Skeletal muscle tissue (tissue), 3 donors: ENCODE measurements at regions not wholly inside any gene's neighbourhood (a gene's known extent, or its start where the extent isn't known, plus 50 kb on each side); places are given as distances from the start of the nearest gene placed in this dataset.

Source experiments
- H3K27ac ChIP-seq: one replicate; pipeline ENCODE4 v1.7.0; 2013; ENCODE audit warnings: mild to moderate bottlenecking, low read depth, low read length, inconsistent platforms
- H3K27me3 ChIP-seq, 3 donors: one replicate each; pipeline ENCODE4 v1.7.0; 2013; ENCODE audit warnings: low read length in 3 of 3; ENCODE audit not compliant: control insufficient read depth in 3 of 3, insufficient read depth in 3 of 3
- H3K36me3 ChIP-seq, 3 donors: one replicate each; pipeline ENCODE4 v1.7.0; 2013; ENCODE audit warnings: low read length in 3 of 3; ENCODE audit not compliant: control insufficient read depth in 3 of 3, insufficient read depth in 3 of 3
- H3K4me1 ChIP-seq, 3 donors: one replicate each; pipeline ENCODE4 v1.7.0; 2013; ENCODE audit warnings: low read length in 3 of 3, mild to moderate bottlenecking in 3 of 3; ENCODE audit not compliant: control insufficient read depth in 3 of 3, insufficient read depth in 3 of 3
- H3K4me3 ChIP-seq, 3 donors: one replicate each; pipeline ENCODE4 v1.7.0; 2013; ENCODE audit warnings: low read length in 3 of 3
- H3K9ac ChIP-seq, 3 donors: one replicate each; pipeline ENCODE4 v1.7.0; 2013; ENCODE audit warnings: low read length in 3 of 3, mild to moderate bottlenecking in 3 of 3, moderate library complexity in 2 of 3, low read depth in 1 of 3
- H3K9me3 ChIP-seq, 3 donors: one replicate each; pipeline ENCODE4 v1.7.0; 2013; ENCODE audit warnings: low read length in 3 of 3; ENCODE audit not compliant: control insufficient read depth in 3 of 3
- donor health status: Osteomylitis.

DNA sequence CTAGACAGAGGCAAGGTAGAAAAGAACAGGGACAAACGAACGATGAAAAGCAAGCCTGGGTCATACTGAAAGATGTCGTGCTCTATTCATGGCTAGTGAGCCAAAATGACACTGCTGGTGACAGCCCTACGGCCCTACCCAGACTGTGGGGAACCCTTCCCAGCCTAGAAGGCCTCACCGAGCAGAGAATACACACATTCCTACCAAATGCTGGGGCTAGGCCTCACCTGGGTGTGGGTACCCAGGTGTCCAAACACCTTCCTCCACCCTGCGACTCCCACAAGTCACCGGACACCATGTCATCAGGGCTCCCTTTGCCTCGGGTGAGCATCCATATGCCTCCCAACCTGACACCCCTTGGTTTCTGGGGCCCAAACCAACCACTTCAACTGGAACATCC, 85.3 kb upstream of the DOCK9 start:
- Histone ChIP-seq H3K9ac (no peak overlapping the region), H3K27ac (peak overlapping the region; percentile 28), H3K4me1 (peaks cover 5 to 8% (median 6%) of the 10 kb centered on the region in 3 donors), H3K9me3 (no peaks in the 10 kb centered on the region), H3K27me3 (no peaks in the 10 kb centered on the region), H3K36me3 (no peaks in the 10 kb centered on the region), H3K4me3 (no peak overlapping the region)

DNA sequence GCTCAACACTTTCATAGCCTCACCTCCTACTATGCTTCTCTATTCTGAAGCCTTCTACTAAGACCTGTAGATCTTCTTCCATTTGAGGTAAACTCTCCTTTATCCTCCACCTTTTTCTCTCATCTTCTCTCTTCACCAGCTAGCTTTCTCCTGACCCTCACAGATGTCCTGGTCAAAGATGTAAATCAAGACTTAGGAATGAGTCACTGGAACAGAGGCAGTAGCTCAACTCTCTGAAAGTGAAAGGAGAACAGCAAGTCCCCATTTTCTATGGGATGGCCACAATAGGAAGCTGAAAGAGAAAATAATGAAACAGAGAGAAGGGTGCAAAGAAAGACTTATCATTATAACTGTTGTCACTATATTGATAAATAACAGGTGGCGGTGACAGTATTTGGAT, 86.1 kb upstream of the DOCK9 start:
- no peak overlapping the region for H3K9ac ChIP-seq
- H3K4me1 ChIP-seq, result peaks cover 5 to 8% (median 6%) of the 10 kb centered on the region in 3 donors
- H3K9me3 ChIP-seq, result no peaks in the 10 kb centered on the region
- H3K36me3 ChIP-seq, result no peaks in the 10 kb centered on the region
- no peak overlapping the region for H3K4me3 ChIP-seq
- no peak overlapping the region for H3K27ac ChIP-seq
- H3K27me3 ChIP-seq, result no peaks in the 10 kb centered on the region

DNA sequence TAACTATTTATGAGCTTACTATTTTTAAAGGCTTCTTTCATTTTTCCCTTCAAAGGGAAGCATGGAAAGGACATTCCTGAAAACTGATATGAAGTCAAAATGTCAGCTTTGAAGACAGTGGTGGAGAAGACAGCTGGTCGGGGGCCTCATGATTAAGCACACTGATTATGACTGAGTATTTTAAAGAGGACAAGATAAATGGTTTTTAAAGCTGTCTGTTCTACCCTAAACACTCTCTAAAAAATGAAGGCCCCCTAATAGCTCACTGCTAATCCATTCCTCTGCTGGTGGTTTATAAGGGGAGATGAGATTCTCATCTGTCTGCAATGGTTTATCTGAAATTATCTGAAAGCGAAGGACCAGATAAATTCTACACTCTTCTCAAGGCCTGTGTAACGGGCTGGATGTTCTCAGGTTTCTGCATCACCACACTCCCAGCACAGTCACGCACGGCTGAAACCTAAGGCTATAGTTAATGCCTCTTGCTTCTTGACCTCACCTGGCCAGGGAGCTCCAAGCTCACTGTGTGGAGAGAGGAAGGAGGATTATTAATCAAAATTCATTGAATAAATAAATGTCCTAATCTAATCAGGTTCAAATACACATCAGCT, 86.9 kb upstream of the DOCK9 start:
- H3K4me3 ChIP-seq, result no peak overlapping the region
- peaks cover 5 to 8% (median 6%) of the 10 kb centered on the region in 3 donors for H3K4me1 ChIP-seq
- H3K9me3 ChIP-seq, result no peaks in the 10 kb centered on the region
- H3K27ac ChIP-seq, result no peak overlapping the region
- H3K27me3 ChIP-seq, result no peaks in the 10 kb centered on the region
- H3K36me3 ChIP-seq, result no peaks in the 10 kb centered on the region
- no peak overlapping the region for H3K9ac ChIP-seq

DNA sequence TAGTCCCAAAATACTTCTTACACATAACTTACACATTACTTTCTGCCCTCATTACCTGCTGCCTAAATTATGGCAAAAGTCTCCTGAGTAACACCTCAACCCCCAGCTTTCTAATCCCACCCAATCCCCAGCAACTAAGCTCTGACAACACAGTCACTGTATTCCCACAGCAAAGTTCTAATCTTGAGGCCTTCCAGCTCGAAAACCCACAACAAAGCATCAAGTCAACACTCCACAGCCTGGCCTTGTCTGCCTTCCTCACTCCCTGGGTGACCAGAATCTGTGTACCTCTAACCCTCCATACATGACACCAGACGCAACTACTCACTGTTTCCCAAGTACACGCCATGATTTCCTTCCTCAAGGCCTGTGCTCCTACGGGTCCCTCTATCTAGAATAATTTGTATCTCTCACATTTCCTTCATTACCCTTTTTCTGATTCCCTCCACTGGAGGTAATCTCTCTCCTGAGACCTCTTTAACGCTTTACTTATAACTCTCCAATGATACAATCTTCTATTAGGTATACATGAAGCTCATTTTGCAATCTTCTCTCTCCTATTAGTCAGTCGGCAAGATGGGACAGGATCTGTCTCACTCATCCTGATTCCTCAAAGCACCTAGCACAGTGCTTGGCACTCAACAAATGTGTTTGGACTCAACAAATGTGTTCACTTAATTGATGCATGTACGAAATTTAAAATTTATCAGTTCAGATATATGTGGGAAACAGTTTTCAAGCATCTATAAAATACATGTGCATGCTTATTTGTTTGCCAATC, 87.6 kb upstream of the DOCK9 start:
- no peaks in the 10 kb centered on the region for H3K36me3 ChIP-seq
- H3K27ac ChIP-seq, result no peak overlapping the region
- peaks cover 3 to 7% (median 6%) of the 10 kb centered on the region in 3 donors for H3K4me1 ChIP-seq
- H3K4me3 ChIP-seq, result no peak overlapping the region
- H3K9me3 ChIP-seq, result no peaks in the 10 kb centered on the region
- H3K27me3 ChIP-seq, result no peaks in the 10 kb centered on the region
- no peak overlapping the region for H3K9ac ChIP-seq

DNA sequence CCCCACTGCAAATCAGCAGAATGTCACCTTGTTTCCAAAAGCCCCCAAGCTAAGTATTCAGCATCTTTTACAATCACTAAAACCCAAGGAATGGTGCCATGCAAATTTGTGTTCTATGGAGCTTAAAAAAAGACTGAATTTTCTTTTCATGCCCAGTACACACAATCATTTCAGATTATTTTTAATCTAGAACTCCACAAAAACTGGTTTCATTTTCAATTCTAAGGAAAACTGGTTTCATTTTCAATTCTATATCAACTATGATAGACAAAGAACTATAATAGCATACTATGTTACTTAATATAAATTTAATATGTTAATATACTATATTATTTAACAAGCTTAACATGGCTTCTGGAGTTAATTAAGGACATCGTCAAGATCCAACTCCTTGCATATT, 88.4 kb upstream of the DOCK9 start:
- Histone ChIP-seq H3K9me3 (no peaks in the 10 kb centered on the region), H3K4me3 (peak overlapping the region in 1 of 3 donors; percentile 33), H3K4me1 (peaks cover 0 to 5% (median 4%) of the 10 kb centered on the region in 3 donors), H3K27ac (no peak overlapping the region), H3K36me3 (no peaks in the 10 kb centered on the region), H3K9ac (no peak overlapping the region), H3K27me3 (no peaks in the 10 kb centered on the region)

DNA sequence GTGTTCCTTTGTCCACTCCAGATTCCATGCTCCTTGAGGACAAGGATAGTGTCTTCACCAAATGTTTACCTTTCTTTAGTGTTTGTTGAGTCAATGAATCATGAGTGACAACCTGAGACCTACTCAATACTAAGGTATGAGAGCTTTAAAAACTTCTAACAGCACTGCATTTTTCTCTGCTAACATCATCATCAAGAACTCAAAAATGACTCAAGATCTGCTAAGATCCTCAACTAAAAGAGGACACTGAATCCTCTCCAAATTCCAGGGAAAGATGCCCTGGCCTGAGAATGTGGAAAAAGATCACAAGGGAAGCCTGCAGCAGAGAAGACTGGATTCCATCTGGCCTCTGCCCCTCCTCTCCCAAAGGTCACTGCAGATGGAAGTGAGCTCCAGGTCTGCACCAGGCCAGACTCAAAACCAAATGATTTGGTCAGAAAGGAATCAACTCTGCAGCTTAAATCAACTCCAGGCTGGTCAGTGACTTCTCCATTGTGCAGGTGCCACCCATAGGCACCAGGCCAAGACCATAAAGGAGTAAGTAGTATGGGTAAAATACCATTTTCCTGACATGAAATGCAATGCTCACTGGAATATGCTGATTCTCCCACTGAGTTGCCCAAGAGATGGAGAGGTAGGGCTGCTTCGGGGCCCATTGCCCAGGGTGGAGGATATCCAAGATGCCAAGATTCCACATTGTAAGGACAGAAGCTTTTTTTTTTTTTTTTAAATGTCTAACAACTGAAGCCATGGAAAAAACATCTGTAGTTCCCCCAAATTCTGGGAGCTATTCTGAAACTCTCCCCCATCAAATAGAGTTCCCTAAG, 89.5 kb upstream of the DOCK9 start:
- Histone ChIP-seq H3K4me3 (no peak overlapping the region), H3K9ac (no peak overlapping the region), H3K27ac (no peak overlapping the region), H3K4me1 (peaks cover 0 to 4% (median 3%) of the 10 kb centered on the region in 3 donors), H3K36me3 (no peaks in the 10 kb centered on the region), H3K9me3 (no peaks in the 10 kb centered on the region), H3K27me3 (no peaks in the 10 kb centered on the region)

DNA sequence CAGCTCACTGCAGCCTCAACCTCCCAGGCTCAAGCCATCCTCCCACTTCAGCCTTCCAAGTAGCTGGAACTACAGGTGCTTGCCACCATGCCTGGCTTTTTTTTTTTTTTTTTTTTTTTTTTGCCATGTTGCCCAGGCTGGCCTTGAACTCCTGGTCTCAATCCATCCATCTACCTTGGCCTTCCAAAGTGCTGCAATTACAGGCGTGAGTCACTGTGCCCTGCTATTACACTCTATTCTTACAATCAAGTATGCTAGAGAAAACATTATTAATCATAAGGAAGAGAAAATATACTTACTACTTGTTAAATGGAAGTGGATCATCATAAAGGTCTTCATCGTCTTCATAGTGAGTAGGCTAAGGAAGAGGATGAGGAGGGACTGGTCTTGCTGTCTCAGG, 93.3 kb upstream of the DOCK9 start:
- H3K27ac ChIP-seq, result no peak overlapping the region

DNA sequence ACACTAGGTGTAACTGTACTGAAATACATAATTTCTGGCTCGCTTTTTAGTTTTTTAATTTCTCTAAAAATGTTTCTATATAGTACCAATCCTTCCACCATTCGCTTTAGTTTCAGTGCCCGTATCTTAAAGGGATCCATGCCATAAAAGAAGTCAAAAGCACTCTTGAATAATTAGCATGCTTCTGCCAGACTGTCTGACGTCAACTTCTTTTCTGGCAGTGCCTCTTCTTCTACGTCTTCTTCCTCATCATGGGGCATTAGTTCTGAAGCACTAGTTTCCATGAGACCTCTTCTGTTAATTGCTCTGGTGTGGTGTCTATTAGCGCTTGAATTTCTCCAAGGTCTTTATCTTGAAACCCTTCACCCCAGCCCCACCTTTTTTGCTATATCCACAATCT, 93.8 kb upstream of the DOCK9 start:
- H3K9ac ChIP-seq, result no peak overlapping the region
- H3K9me3 ChIP-seq, result no peaks in the 10 kb centered on the region
- no peak overlapping the region for H3K4me3 ChIP-seq
- H3K36me3 ChIP-seq, result no peaks in the 10 kb centered on the region
- H3K27me3 ChIP-seq, result no peaks in the 10 kb centered on the region
- H3K4me1 ChIP-seq, result no peaks in the 10 kb centered on the region
- no peak overlapping the region for H3K27ac ChIP-seq

More for the DNA sequence above, 93.3 kb upstream of the DOCK9 start:
- Histone ChIP-seq H3K27me3 (no peaks in the 10 kb centered on the region), H3K4me1 (no peaks in the 10 kb centered on the region), H3K36me3 (no peaks in the 10 kb centered on the region), H3K9me3 (no peaks in the 10 kb centered on the region), H3K4me3 (no peak overlapping the region), H3K9ac (no peak overlapping the region)

DNA sequence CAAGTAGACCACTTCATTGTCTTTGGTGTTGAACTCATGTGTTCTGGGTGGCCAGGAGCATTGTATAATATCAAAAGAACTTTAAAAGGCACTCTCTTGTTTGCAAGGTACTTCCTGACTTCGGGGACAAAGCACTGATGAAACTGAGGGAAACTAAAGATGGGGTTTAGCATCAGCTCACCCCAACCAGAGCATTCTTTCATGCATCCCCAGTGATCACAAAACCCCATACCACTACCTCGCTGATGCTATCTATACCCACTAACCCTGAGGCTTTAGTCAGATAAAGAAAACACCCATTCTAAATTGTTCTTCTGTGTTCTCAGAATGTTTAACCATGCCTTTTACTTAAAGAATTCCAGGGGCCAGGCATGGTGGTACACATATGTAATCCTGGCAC, 94.5 kb upstream of the DOCK9 start:
- Histone ChIP-seq H3K36me3 (no peaks in the 10 kb centered on the region), H3K27ac (no peak overlapping the region), H3K9me3 (no peaks in the 10 kb centered on the region), H3K27me3 (no peaks in the 10 kb centered on the region), H3K9ac (no peak overlapping the region), H3K4me1 (no peaks in the 10 kb centered on the region), H3K4me3 (no peak overlapping the region)

DNA sequence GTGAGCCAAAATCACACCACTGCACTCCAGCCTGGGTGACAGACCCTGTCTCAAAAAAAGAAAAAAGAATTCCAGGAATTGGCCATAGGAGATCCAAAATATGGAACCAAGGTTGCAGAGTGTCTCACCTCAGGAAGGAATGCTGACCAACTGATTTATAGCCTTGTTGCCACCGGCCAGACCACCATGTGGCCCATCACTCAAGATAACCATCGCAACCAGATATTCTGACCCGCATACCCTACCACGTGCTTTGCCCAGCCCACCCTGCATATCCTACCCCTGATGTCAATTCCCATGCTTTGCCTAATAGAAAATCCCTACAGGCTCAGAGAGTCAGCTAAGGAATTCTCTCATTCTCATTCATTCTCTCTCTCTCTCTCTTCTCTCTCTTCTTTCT, 95.1 kb upstream of the DOCK9 start:
- no peaks in the 10 kb centered on the region for H3K4me1 ChIP-seq
- H3K27me3 ChIP-seq, result no peaks in the 10 kb centered on the region
- no peaks in the 10 kb centered on the region for H3K36me3 ChIP-seq

More for the DNA sequence above, 95.1 kb upstream of the DOCK9 start:
- Histone ChIP-seq H3K4me3 (no peak overlapping the region), H3K27ac (no peak overlapping the region), H3K9ac (no peak overlapping the region), H3K9me3 (no peaks in the 10 kb centered on the region)
